A549 (cell line): ENCODE measurements at regions not wholly inside any gene's neighbourhood (a gene's known extent, or its start where the extent isn't known, plus 50 kb on each side); places are given as distances from the start of the nearest gene placed in this dataset.

ENCODE experiments used
- ATAC-seq, 2 experiments: fragments of 200-7000 bp in 1 of 2; fragments of >200 bp in 1 of 2; cut with Nextera tagmentation in 1 of 2; cut with Tn5 transposase in 1 of 2; 3 replicates each; pipeline versions ENCODE4 v1.8.0 to v1.9.1; 2018 to 2020; ENCODE audit warnings: mild to moderate bottlenecking in 1 of 2, moderate library complexity in 1 of 2
- CTCF ChIA-PET: fragments of 300-600 bp; sonication (Branson Sonifier 250); formaldehyde crosslinking; extraction: SDS; loops from one replicate; lab custom pipeline; 2021; ENCODE audit warnings: antibody characterized with exemption, inconsistent platforms; lab: Yijun Ruan, JAX
- POLR2A ChIA-PET: fragments of 350-600 bp; formaldehyde crosslinking; extraction: SDS; loops from one replicate; lab custom pipeline; 2021; ENCODE audit warnings: antibody characterized with exemption, inconsistent platforms; lab: Yijun Ruan, JAX
- DNase-seq, 2 experiments: peaks; one replicate each; pipeline versions ENCODE4 v3.0.0 to v3.0.0-alpha.2; 2011 to 2016; ENCODE audit warnings: low read depth in 1 of 2, low spot score in 1 of 2
- FAIRE-seq: peaks from 2 replicates; lab custom pipeline; 2011; peaks lifted over from hg19 to GRCh38; lab: Jason Lieb, UNC
- H3K27ac ChIP-seq, 2 experiments: fragments of >200 bp; sonication (Bioruptor Twin); formaldehyde crosslinking; 3 replicates each; pipeline ENCODE4 v1.5.1; 2016 to 2017
- H3K4me1 ChIP-seq: fragments of >200 bp; sonication (Bioruptor Twin); formaldehyde crosslinking; 3 replicates; pipeline ENCODE4 v1.6.1; 2016
- H3K4me2 ChIP-seq: fragments of >200 bp; sonication (Bioruptor Twin); formaldehyde crosslinking; 3 replicates; pipeline ENCODE4 v1.6.1; 2016
- H3K4me3 ChIP-seq: fragments of >200 bp; sonication (Bioruptor Twin); formaldehyde crosslinking; 3 replicates; pipeline ENCODE4 v1.5.1; 2016
- H3K9me3 ChIP-seq: fragments of >200 bp; sonication (Bioruptor Twin); formaldehyde crosslinking; 3 replicates; pipeline ENCODE4 v1.6.1; 2016
- CBX8 ChIP-seq: fragments of 200-600 bp; sonication (generic); IDR thresholded peaks from 2 replicates; pipeline ENCODE4 v1.6.1; 2016
- CEBPB ChIP-seq, 2 experiments: fragments of >200 bp in 1 of 2; sonication (Bioruptor Twin) in 1 of 2; formaldehyde crosslinking in 1 of 2; IDR thresholded peaks; 2 replicates each; pipeline ENCODE4 v1.6.1; 2012 to 2016
- CTCF ChIP-seq: fragments of >200 bp; sonication (Bioruptor Twin); formaldehyde crosslinking; IDR thresholded peaks from 3 replicates; pipeline ENCODE4 v1.5.1; 2016
- EHF ChIP-seq: fragments of 250-450 bp; sonication (Bioruptor Pico); IDR thresholded peaks from 2 replicates; pipeline ENCODE4 v1.5.0; 2020; ENCODE audit warnings: mild to moderate bottlenecking
- FOSB ChIP-seq: fragments of 250-450 bp; sonication (Bioruptor Pico); IDR thresholded peaks from 2 replicates; pipeline ENCODE4 v1.5.0; 2020; ENCODE audit warnings: mild to moderate bottlenecking, moderate library complexity
- FOSL2 ChIP-seq, 2 experiments: fragments of 450-650 bp in 1 of 2; fragments of >200 bp in 1 of 2; sonication (Bioruptor Twin) in 1 of 2; formaldehyde crosslinking; IDR thresholded peaks; 2 replicates each; pipeline versions ENCODE4 v1.5.0 to v1.6.1; 2016 to 2020; ENCODE audit warnings: mild to moderate bottlenecking in 1 of 2, moderate library complexity in 1 of 2
- HOXA7 ChIP-seq: fragments of 250-450 bp; sonication (Bioruptor Pico); IDR thresholded peaks from 2 replicates; pipeline ENCODE4 v1.5.0; 2020; ENCODE audit warnings: mild to moderate bottlenecking, moderate library complexity
- HOXB13 ChIP-seq: fragments of 250-450 bp; sonication (Bioruptor Pico); IDR thresholded peaks from 2 replicates; pipeline ENCODE4 v1.5.0; 2020; ENCODE audit warnings: low read depth, mild to moderate bottlenecking, moderate library complexity
- MAX ChIP-seq: IDR thresholded peaks from 2 replicates; pipeline ENCODE4 v1.6.1; 2012
- MAZ ChIP-seq: fragments of 150-350 bp; IDR thresholded peaks from 2 replicates; pipeline ENCODE4 v1.6.1; 2014; ENCODE audit warnings: antibody characterized with exemption, low read depth, low read length, borderline replicate concordance
- PBX3 ChIP-seq: IDR thresholded peaks from 2 replicates; pipeline ENCODE4 v1.6.1; 2012
- POLR2AphosphoS2 ChIP-seq: conservative IDR thresholded peaks from 2 replicates; pipeline ENCODE4 v1.6.1; 2012; ENCODE audit warnings: low read length, improper control_type of control experiment, inconsistent platforms
- RNF2 ChIP-seq: fragments of 200-600 bp; sonication (generic); IDR thresholded peaks from 2 replicates; pipeline ENCODE4 v1.6.1; 2016; ENCODE audit warnings: low read depth, mild to moderate bottlenecking, antibody characterized with exemption, moderate library complexity, borderline replicate concordance
- ZC3H11A ChIP-seq: fragments of 450-650 bp; IDR thresholded peaks from 2 replicates; pipeline ENCODE4 v1.6.1; 2014; ENCODE audit warnings: antibody characterized with exemption, mild to moderate bottlenecking
- ZFP36 ChIP-seq: fragments of 450-650 bp; IDR thresholded peaks from 2 replicates; pipeline ENCODE4 v1.6.1; 2014; ENCODE audit warnings: borderline replicate concordance; ENCODE audit not compliant: partially characterized antibody
- WGBS: methylation state at CpG from one replicate; pipeline ENCODE4 v1.1.6; 2017; ENCODE audit errors: missing lambda C conversion rate; 5-methylcytosine and 5-hydroxymethylcytosine counted together
- TF ChIP-seq, protein P1 (sequence below): fragments of 450-650 bp; IDR thresholded peaks from 2 replicates; pipeline ENCODE4 v1.6.1; 2014; ENCODE audit warnings: antibody characterized with exemption

DNA sequence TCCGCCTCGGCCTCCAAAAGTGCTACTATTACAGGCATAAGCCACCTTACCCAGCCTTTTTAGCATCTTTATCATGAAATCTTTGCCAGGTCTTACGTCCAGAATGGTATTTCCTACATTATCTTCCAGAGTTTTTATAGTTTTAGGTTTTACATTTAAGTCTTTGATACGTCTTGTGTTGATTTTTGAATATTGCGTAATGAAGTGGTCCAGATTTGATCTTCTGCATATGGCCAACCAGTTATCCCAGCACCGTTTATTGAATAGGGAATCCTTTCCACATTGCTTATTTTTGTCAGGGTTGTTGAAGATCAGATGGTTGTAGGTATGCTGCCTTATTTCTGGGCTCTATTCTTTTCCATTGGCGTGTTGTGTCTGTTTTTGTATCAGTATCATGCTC, 349.6 kb downstream of the KCTD8 start:
- ATAC-seq (no peak), DNase-seq (no peak), FAIRE-seq (no peak)
- Histone ChIP-seq H3K9me3 (no peaks in the 10 kb centered on the region), H3K4me3 (no peak overlapping the region), H3K4me2 (no peak overlapping the region), H3K4me1 (no peaks in the 10 kb centered on the region), H3K27ac (no peak overlapping the region)
- ChIA-PET POLR2A (no interaction called here), CTCF (no interaction called here)
- TF ChIP-seq, protein P1, sequence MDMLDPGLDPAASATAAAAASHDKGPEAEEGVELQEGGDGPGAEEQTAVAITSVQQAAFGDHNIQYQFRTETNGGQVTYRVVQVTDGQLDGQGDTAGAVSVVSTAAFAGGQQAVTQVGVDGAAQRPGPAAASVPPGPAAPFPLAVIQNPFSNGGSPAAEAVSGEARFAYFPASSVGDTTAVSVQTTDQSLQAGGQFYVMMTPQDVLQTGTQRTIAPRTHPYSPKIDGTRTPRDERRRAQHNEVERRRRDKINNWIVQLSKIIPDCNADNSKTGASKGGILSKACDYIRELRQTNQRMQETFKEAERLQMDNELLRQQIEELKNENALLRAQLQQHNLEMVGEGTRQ, result no peak
- no peak for TF ChIP-seq RNF2
- TF ChIP-seq PBX3, result no peak
- no peak for TF ChIP-seq MAZ
- no peak for TF ChIP-seq HOXB13
- TF ChIP-seq CEBPB (IDR thresholded peaks at IDR 0.05), result no peak
- TF ChIP-seq FOSB (CRISPR knock-in tag), result no peak
- no peak for TF ChIP-seq EHF
- TF ChIP-seq CBX8, result no peak
- TF ChIP-seq ZC3H11A, result no peak
- WGBS, result 31% methylated on average over 7 of the region's 7 CpGs

- FAIRE-seq, result no peak
- DNase-seq, result no peak
- 0% methylated on average over 6 of the region's 6 CpGs for WGBS
These were observed 348.2 kb downstream of the KCTD8 start for GRCh38 chr4:44100456-44100855.

GRCh38 chr4:44118971-44119680, 329.5 kb downstream of the KCTD8 start:
- no peak overlapping the region for H3K27ac ChIP-seq
- POLR2A ChIA-PET, result no interaction called here

More at GRCh38 chr4:44100456-44100855, 348.2 kb downstream of the KCTD8 start:
- no peaks in the 10 kb centered on the region for H3K4me1 ChIP-seq
- POLR2A ChIA-PET, result no interaction called here
- no peak overlapping the region for H3K4me3 ChIP-seq
- TF ChIP-seq POLR2AphosphoS2 (no peak), RNF2 (no peak)
- no peak overlapping the region for H3K27ac ChIP-seq
- H3K9me3 ChIP-seq, result no peaks in the 10 kb centered on the region
- ATAC-seq, result no peak
- CTCF ChIA-PET, result no interaction called here
- H3K4me2 ChIP-seq, result no peak overlapping the region

GRCh38 chr4:44120646-44121045, 328.0 kb downstream of the KCTD8 start:
- POLR2A ChIA-PET, result no interaction called here
- CTCF ChIA-PET, result no interaction called here
- no peak overlapping the region for H3K4me3 ChIP-seq
- DNase-seq, result no peak
- no peak overlapping the region for H3K4me2 ChIP-seq
- WGBS, result 0% methylated on average over 2 of the region's 2 CpGs
- no peak overlapping the region for H3K27ac ChIP-seq
- H3K9me3 ChIP-seq, result no peaks in the 10 kb centered on the region
- no peak for FAIRE-seq
- ATAC-seq, result no peak
- H3K4me1 ChIP-seq, result no peaks in the 10 kb centered on the region
- TF ChIP-seq CTCF (no peak), CBX8 (no peak), POLR2AphosphoS2 (no peak), MAX (no peak), HOXB13 (no peak), MAZ (no peak), FOSL2 (IDR thresholded peaks at IDR 0.05) (no peak), FOSL2 (CRISPR knock-in tag; IDR thresholded peaks at IDR 0.05) (no peak)
- TF ChIP-seq, all 56 proteins: peak for 0

More at GRCh38 chr4:44118971-44119680, 329.5 kb downstream of the KCTD8 start:
- no peak for ATAC-seq
- DNase-seq, result no peak
- H3K9me3 ChIP-seq, result no peaks in the 10 kb centered on the region
- H3K4me2 ChIP-seq, result no peak overlapping the region
- no peak for FAIRE-seq
- no peaks in the 10 kb centered on the region for H3K4me1 ChIP-seq
- TF ChIP-seq ZFP36 (no peak), HOXA7 (CRISPR knock-in tag) (no peak), CBX8 (no peak)
- H3K4me3 ChIP-seq, result no peak overlapping the region
- CTCF ChIA-PET, result no interaction called here
- 0% methylated on average over 3 of the region's 3 CpGs for WGBS
